ENCODE measurements at regions not wholly inside any gene's neighbourhood (a gene's known extent, or its start where the extent isn't known, plus 50 kb on each side); places are given as distances from the start of the nearest gene placed in this dataset.

DNA sequence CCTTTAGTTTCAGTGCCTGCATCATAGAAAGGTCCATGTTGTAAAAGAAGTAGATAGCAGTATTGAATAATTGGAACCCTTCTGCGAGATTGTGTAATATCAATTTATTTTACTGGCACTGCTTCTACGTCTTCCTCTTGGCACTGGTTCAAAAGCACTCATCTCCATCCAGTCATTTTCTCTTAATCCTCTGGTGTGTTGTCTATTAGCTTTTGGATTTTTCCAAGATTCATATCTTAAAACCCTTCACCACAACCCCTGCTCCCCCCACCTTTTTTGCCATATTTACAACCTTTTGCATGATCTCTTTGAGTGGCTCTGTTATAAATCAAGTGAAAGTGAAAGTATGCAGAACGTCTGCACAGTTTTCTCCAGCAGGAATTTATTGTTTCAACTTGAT, 76.6 kb upstream of the HSF2 start:
- DNase-seq = no peak

DNA sequence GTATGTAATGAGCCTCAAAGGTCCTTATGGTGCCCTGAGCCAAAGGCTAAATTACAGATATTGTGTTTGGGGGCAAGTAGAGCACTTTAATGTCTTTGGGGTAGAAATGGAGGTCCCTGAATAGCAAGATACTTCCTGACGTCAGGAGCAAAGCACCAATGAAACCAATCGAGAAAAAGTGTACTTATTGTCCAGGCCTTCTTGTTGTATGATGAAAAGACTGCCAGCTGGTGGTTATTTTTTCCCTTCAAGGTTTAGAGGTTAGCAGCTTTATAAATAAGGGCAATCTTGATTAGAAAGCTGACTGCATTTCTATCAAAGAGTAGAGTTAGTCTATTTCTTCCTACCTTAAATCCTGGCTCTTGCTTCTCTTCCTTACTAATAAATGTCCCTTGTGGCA, 76.1 kb upstream of the HSF2 start:
- no peak for DNase-seq

DNA sequence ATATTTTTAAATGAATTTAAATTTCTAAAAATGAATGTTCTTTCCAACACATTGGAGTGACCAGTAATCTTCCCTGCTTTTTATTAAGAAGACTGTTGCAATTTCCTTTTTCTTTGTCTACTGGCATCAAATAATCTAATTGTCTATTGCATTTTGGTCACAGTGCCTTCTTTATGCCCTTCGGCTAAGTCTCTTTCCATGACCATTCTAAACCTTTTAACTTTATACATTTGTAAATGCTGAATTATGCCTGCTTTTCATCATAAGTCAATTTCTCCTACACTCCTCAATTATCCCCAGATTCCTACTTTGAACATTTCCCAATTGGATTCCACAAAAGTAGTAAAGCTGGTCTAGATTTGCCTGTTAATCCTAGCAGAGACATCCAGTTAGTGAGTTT, 69.1 kb upstream of the HSF2 start:
- DNase-seq = no peak

DNA sequence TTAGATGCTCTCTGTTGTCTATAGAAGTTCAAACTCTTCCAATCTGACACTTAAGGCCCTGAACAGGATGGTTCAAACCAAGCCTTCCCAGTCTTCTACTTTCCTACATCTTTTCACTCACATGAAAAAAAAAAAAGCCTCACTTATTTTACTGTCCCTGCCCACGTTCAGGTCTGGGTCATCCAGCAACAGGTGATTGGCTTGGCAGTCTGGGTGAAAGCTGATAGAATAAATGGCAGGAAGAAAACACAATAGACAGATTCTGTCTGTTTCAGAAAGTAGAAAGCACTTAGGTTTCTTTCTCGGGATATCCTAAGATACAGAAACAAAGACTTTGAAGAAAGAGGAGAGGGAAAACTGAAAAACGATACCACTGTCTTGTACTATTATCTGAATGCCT, 61.8 kb upstream of the HSF2 start:
- DNase-seq = no peak

DNA sequence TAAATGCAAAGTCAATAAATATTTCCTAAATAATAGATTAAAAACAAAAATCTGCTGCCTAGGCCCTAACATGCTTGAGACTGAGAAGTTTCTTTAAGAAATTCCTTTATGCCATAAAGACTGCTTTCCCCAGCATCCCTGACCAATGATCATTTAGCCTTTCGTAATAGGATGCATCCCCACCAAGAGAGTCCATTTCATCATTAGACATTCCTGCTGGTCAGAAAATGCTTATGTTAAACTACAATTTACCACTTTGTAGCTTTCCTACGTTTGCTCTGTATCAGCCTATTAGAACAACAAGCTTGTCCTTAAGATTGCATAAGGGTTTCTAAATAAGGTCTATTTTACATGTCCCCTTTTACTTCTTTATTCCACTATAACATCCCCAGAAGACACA, 59.8 kb upstream of the HSF2 start:
- DNase-seq = no peak

DNA sequence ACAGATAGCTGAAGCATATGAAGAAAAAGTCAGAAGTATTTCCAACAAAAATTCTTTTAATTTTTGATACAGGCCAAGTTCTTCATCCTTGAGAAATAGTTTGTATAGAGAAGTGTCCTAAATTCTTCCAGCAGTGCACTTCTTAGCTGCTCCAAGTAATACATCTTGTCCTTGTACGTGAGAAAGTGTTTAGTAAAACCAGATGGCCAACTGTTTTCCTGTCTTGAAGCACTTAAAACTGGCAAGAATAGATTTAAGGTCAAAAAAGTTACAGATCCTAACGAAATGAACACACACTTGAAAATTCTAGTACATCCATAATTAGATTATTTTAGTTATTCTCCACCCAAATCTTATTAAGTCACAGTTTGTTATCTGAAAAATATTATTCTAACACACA, 52.2 kb upstream of the HSF2 start:
- DNase-seq = no peak

DNA sequence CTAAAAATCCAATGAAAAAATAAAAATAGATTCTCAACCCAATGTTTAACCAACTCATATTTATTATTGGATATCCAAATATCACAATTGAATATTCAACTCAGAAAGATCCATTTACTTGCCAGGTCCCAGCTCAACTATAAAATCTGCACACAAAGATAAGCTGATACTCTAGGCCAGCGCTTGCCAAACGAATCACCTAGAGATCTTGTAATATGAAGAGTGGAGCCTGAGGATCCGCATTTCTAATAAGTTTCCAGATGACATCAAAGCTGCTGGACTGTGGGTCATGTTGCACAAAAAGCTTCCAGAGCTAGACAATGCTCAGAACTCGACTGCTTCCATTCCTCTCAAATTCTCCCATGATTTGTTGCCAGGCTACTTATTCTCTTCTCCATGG, 51.7 kb upstream of the HSF2 start:
- no peak for DNase-seq

All from stimulated activated CD4-positive, alpha-beta T cell treated with anti-CD3 and anti-CD28 coated beads, Interleukin-4, amount 100 ng/mL, for 24 hours (primary cell).